HAP-1 (cell line): ENCODE measurements at regions not wholly inside any gene's neighbourhood (a gene's known extent, or its start where the extent isn't known, plus 50 kb on each side); places are given as distances from the start of the nearest gene placed in this dataset.
"Not testable (repeated sequence)": the region's sequence is repeated elsewhere in the genome, so short reads cannot be mapped to it uniquely, and the experiment has no call there.

Source experiments
- DNase-seq, 2 experiments: peaks; one replicate each; pipeline ENCODE4 v3.0.0-alpha.2; 2016 to 2020; ENCODE audit warnings: low spot score in 2 of 2
- H3K27me3 ChIP-seq: fragments of 250-450 bp; sonication (Bioruptor Pico); 2 replicates; pipeline ENCODE4 v1.5.1; 2020; ENCODE audit warnings: low read depth, mild to moderate bottlenecking, moderate library complexity
- H3K36me3 ChIP-seq: fragments of 250-450 bp; sonication (Bioruptor Pico); replicated peaks from 2 replicates; pipeline ENCODE4 v1.5.1; 2020; ENCODE audit warnings: mild to moderate bottlenecking
- H3K4me1 ChIP-seq: fragments of 250-450 bp; sonication (Bioruptor Pico); 2 replicates; pipeline ENCODE4 v1.5.1; 2020; ENCODE audit warnings: mild to moderate bottlenecking
- H3K4me3 ChIP-seq: fragments of 250-450 bp; sonication (Bioruptor Pico); 2 replicates; pipeline ENCODE4 v1.5.1; 2020; ENCODE audit warnings: mild to moderate bottlenecking, moderate library complexity
- H3K9me3 ChIP-seq: fragments of 250-450 bp; sonication (Bioruptor Pico); 2 replicates; pipeline ENCODE4 v1.5.1; 2020; ENCODE audit warnings: mild to moderate bottlenecking, moderate library complexity
- in situ Hi-C: fragments of 300-500 bp; cut with MboI; formaldehyde crosslinking; loops from 3 replicates; pipeline ENCODE4 v1.14.3; 2020; ENCODE audit warnings: low sequenced_read_pairs, inconsistent platforms, mixed read lengths

DNA sequence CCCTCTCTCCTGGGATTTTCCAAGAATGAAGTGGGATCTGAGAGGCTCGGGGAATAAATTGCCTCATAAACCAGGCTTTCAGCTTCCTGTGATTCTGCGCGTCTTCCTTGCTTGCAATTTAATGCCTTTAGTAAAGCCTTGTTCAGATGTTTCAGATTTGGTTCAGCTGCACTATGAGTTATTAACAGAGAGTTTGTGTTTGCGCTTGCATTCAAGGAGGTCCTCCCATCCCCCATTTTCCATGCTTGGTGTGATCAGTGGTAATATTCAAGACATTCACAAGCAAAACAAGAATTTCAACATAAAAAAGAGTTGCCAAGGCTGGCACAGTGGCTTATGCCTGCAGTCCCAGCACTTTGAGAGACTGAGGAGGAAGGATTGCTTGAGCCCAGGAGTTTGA lies 1068.9 kb downstream of the TYW1 start:
- in situ Hi-C loops = no loop called here

DNA sequence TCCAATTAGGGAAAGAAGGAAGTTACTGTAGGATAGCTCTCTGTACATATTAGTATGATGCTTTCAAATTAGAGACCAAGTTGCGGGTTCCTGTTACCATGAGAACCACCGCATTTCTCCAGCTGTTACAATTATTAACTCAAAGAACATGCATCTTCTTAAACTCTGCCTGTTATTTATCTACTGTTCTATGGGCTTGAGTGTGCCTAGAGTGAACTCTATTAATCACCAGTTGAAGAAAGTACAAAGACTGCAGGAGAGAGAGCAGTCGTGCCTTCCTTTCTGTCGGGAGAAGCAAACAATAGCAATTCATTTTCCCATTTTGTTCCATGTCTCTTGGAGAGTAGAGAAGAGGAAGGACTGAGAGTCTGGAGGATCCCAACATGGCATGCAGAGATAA lies 1071.2 kb downstream of the TYW1 start:
- no peak for DNase-seq
- H3K4me3 ChIP-seq = no peak overlapping the region
- no peaks in the 10 kb centered on the region for H3K9me3 ChIP-seq
- in situ Hi-C loops = no loop called here
- no peaks in the 10 kb centered on the region for H3K27me3 ChIP-seq
- H3K36me3 ChIP-seq = no peaks in the 10 kb centered on the region
- no peaks in the 10 kb centered on the region for H3K4me1 ChIP-seq

More for the DNA sequence above, 1068.9 kb downstream of the TYW1 start:
- Histone ChIP-seq H3K27me3 (no peaks in the 10 kb centered on the region), H3K9me3 (no peaks in the 10 kb centered on the region), H3K4me3 (no peak overlapping the region), H3K36me3 (no peaks in the 10 kb centered on the region), H3K4me1 (no peaks in the 10 kb centered on the region)
- no peak for DNase-seq

DNA sequence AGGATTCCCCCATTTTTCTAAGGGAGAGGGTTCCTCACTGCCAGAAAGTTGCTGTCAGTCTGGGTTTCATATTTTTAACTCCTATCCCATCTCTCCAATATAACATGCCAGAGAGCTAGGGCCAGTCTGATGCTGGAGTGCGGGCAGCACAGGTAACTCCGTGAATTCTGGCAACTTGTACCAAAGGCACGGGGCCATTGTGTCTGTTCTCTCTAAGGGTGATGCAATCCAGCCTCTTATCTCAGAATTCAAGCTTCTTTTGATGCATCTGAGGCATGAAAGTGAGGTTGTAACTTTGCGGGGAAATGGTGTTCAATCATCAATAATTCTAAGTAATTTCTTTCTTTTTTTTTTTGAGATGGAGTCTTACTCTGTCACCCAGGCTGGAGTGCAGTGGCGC lies 1074.4 kb downstream of the TYW1 start:
- H3K27me3 ChIP-seq = no peaks in the 10 kb centered on the region
- DNase-seq = no peak
- no peak overlapping the region for H3K4me3 ChIP-seq
- in situ Hi-C loops = no loop called here
- no peaks in the 10 kb centered on the region for H3K4me1 ChIP-seq
- H3K36me3 ChIP-seq = no peaks in the 10 kb centered on the region
- H3K9me3 ChIP-seq = no peaks in the 10 kb centered on the region

DNA sequence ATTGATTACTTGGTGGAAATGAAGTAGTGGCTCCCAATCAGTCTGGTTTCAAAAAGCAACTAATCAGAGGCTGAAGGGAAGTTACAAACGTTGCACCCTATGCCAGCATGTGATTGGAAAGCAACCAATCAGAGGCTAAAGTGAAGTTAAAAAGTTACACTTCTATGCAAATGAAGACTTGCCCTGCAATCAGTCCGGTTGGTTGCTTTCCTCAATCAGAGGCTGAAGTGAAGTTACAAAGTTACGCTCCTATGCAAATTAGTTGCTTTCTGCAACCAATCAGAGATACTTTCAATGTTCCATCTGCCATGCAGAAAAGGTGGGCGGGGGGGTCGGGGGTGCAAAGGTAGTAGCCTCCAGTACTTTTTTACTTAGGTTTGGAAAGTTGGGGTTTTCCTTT lies 1077.1 kb downstream of the TYW1 start:
- no peaks in the 10 kb centered on the region for H3K4me1 ChIP-seq
- H3K9me3 ChIP-seq = no peaks in the 10 kb centered on the region
- H3K36me3 ChIP-seq = no peaks in the 10 kb centered on the region
- DNase-seq = no peak
- in situ Hi-C loops = no loop called here
- H3K4me3 ChIP-seq = no peak overlapping the region
- H3K27me3 ChIP-seq = no peaks in the 10 kb centered on the region

DNA sequence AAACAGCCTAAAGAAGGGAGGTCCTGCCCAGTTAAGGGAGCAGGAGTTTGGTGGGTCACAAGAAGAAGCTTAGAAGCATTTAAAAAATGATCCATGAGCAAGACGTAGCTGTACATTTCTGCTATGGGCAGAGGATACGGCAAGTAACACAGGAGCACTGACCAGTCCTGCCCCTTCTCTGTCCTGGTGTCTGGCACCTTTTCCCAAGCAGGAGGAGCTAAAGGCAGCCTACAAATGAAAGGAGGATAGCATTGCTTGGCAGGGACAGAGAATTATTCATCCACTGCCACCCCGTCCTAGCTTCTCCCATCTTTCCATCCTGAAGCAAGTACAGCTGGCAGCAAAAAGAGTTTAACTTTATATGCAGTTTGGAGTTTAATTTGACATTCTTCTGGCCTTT lies 1077.6 kb downstream of the TYW1 start:
- H3K27me3 ChIP-seq = no peaks in the 10 kb centered on the region
- H3K36me3 ChIP-seq = no peaks in the 10 kb centered on the region
- H3K9me3 ChIP-seq = no peaks in the 10 kb centered on the region
- DNase-seq = no peak
- in situ Hi-C loops = no loop called here
- no peaks in the 10 kb centered on the region for H3K4me1 ChIP-seq
- H3K4me3 ChIP-seq = no peak overlapping the region

DNA sequence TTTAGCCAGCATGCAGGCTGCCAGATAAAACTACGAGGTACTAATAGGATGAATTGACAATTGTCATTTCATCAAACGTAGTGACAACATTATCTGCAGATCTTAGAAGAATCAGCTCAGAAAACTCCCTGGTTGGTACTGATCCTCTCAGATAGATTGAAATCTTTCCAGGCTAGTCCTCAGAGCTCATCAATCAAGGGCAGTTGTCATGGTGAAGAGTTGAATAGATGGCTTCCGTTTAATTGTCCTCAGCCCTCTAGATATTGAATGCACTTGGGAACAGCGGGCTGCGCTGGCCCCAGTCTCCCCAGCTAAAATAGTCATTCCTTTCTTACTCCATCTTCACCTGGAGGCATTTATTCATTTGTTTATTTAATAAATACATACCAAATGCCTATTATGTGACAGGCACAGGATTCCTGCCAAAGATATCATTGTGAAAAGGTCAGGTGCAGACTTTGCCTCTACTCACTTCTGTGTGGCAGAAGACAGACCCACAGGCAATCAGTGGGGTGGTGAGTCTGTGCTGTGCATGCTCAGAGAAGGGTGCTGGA lies 1081.6 kb downstream of the TYW1 start:
- Histone ChIP-seq H3K36me3 (no peaks in the 10 kb centered on the region), H3K4me3 (no peak overlapping the region), H3K9me3 (no peaks in the 10 kb centered on the region), H3K4me1 (no peaks in the 10 kb centered on the region), H3K27me3 (no peaks in the 10 kb centered on the region)
- in situ Hi-C loops = no loop called here
- no peak for DNase-seq

DNA sequence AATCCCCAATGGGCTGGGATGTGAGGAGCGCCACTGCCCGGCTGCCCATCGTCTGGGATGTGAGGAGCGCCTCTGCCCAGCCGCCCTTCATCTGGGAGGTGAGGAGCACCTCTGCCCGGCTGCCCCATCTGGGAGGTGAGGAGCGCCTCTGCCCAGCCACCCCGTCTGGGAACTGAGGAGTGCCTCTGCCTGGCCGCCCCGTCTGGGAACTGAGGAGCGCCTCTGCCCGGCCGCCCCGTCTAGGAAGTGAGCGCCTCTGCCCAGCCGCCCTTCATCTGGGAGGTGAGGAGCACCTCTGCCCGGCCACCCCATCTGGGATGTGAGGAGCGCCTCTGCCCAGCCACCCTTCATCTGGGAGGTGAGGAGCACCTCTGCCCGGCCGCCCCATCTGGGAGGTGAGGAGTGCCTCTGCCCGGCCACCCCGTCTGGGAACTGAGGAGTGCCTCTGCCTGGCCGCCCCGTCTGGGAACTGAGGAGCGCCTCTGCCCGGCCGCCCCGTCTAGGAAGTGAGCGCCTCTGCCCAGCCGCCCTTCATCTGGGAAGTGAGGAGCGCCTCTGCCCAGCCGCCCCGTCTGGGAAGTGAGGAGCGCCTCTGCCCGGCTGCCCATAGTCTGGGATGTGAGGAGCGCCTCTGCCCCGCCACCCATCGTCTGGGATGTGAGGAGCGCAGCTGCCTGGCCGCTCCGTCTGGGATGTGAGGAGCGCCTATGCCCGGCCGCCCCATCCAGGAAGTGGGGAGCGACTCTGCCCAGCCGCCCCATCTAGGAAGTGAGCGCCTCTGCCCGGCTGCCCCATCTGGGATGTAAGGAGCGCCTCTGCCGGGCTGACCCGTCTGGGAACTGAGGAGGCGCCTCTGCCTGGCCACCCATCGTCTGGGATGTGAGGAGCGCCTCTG lies 1085.7 kb downstream of the TYW1 start:
- H3K27me3 ChIP-seq, H3K4me1 ChIP-seq, in situ Hi-C loops, H3K36me3 ChIP-seq, DNase-seq, H3K9me3 ChIP-seq, H3K4me3 ChIP-seq: not testable (repeated sequence)

DNA sequence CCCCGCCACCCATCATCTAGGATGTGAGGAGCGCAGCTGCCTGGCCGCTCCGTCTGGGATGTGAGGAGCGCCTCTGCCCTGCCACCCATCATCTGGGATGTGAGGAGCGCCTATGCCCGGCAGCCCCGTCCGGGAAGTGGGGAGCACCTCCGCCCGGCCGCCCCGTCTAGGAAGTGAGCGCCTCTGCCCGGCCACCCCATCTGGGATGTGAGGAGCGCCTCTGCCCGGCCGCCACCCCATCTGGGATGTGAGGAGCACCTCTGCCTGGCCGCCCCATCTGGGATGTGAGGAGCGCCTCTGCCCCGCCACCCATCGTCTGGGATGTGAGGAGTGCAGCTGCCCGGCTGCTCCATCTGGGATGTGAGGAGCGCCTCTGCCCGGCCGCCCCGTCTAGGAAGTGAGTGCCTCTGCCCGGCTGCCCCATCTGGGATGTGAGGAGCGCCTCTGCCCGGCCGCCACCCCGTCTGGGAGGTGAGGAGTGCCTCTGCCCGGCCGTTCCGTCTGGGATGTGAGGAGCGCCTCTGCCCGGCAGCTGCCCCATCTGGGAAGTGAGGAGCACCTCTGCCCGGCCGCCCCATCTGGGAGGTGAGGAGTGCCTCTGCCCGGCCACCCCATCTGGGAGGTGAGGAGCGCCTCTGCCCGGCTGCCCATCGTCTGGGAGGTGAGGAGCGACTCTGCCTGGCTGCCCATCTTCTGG lies 1086.5 kb downstream of the TYW1 start:
- DNase-seq, H3K27me3 ChIP-seq, in situ Hi-C loops, H3K9me3 ChIP-seq, H3K4me3 ChIP-seq, H3K36me3 ChIP-seq, H3K4me1 ChIP-seq: not testable (repeated sequence)

DNA sequence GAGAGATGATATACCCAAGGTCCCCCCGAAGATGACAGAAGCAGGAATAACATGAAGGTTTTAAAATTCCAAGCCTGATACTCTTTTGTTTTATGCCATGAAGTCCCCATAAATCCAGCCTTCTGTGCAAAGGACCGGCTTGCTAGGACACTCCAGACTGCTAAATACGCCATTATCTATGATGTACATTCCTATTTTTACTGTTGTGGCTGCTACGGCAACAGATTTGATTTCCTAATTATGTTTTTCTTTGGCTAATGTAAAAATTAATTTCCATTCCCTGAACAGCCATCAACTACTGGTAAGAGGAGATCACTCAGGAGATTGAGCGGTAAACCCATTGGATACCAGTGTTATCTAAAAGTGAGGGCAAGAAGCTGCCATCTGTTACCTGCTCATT lies 1090.8 kb downstream of the TYW1 start:
- Histone ChIP-seq H3K4me3 (no peak overlapping the region), H3K27me3 (no peaks in the 10 kb centered on the region), H3K36me3 (no peaks in the 10 kb centered on the region), H3K9me3 (no peaks in the 10 kb centered on the region), H3K4me1 (no peaks in the 10 kb centered on the region)
- in situ Hi-C loops = no loop called here
- DNase-seq = no peak

DNA sequence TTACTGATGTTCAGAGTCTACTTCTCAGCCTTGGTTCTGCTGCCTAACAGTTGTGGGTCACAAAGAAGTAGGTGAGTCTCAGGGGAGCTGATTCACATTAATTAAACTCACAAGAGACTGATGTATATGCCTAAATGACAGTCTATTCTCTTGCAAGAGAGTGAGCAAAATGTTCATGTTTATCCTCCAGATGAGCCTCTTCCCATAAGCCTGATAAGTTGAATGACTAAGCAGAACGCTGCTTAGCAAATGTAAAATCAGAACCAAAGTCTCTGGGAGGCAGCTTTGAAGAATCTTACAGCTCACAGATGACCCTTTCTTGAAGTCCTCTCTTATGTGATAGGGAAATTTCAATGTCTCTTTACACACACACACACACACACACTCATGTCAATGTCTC lies 1092.2 kb downstream of the TYW1 start:
- no peak for DNase-seq
- in situ Hi-C loops = no loop called here
- H3K27me3 ChIP-seq = no peaks in the 10 kb centered on the region

DNA sequence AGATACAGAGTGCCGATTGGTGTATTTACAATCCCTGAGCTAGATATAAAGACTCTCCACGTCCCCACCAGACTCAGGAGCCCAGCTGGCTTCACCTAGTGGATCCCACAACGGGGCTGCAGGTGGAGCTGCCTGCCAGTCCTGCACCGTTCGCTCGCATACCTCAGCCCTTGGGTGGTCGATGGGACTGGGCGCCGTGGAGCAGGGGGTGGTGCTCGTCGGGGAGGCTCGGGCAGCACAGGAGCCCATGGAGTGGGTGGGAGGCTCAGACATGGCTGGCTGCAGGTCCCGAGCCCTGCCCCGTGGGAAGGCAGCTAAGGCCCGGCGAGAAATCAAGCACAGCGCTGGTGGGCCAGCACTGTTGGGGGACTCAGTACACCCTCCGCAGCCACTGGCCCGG lies 1093.6 kb downstream of the TYW1 start:
- DNase-seq, in situ Hi-C loops, H3K27me3 ChIP-seq: not testable (repeated sequence)

More for the DNA sequence above, 1092.2 kb downstream of the TYW1 start:
- Histone ChIP-seq H3K4me3 (no peak overlapping the region), H3K9me3 (no peaks in the 10 kb centered on the region), H3K4me1 (no peaks in the 10 kb centered on the region), H3K36me3 (no peaks in the 10 kb centered on the region)

DNA sequence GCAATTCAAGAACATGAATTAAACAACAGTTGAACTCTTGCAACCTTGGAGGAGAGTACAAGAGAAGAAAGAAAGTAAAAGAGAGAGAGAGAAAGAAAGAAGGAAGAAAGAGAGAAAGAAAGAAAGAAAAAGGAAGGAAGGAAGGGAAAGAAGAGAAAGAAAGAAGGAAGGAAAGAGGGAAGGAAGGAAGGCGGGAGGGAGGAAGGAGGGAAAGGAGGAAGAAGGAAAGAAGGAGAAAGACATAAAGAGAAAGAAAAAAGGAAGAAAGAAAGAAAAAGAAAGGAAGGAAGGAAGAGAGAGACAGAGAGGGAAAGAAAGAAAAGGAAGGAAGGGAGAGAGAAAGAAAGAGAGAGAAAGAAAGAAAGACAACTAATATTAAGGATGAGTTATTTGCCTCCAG lies 1106.7 kb downstream of the TYW1 start:
- DNase-seq = no peak
- H3K9me3 ChIP-seq = no peaks in the 10 kb centered on the region; the same call in 1 of the 2 replicates
- in situ Hi-C loops = no loop called here
- no peak overlapping the region for H3K4me3 ChIP-seq
- H3K27me3 ChIP-seq = no peaks in the 10 kb centered on the region
- no peaks in the 10 kb centered on the region for H3K36me3 ChIP-seq
- H3K4me1 ChIP-seq = no peaks in the 10 kb centered on the region

More for the DNA sequence above, 1093.6 kb downstream of the TYW1 start:
- not testable (repeated sequence) for H3K4me1 ChIP-seq, H3K36me3 ChIP-seq, H3K9me3 ChIP-seq, H3K4me3 ChIP-seq

DNA sequence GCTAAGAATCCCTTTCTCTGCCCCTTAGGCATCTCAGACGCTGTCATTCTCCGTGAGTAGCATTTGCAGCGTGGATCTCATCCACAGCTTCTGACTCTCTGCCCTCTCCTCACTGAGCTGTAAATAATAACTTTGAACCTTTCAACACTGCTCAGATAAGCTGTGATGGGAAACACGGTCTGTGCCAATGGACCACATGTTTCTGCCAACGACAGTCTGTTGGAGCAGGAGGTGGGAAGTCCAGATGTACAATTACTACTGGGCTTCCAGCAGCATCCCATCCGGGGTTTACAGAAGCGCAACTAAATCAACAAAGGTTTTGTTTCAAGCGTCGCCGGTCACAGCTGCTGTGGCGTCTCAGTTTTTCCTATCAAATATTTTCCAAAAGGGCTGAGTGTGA lies 1110.6 kb downstream of the TYW1 start:
- in situ Hi-C loops = no loop called here
- no peaks in the 10 kb centered on the region for H3K36me3 ChIP-seq
- no peaks in the 10 kb centered on the region for H3K4me1 ChIP-seq
- no peaks in the 10 kb centered on the region for H3K27me3 ChIP-seq
- no peaks in the 10 kb centered on the region; the same call in 1 of the 2 replicates for H3K9me3 ChIP-seq
- DNase-seq = no peak
- H3K4me3 ChIP-seq = no peak overlapping the region

DNA sequence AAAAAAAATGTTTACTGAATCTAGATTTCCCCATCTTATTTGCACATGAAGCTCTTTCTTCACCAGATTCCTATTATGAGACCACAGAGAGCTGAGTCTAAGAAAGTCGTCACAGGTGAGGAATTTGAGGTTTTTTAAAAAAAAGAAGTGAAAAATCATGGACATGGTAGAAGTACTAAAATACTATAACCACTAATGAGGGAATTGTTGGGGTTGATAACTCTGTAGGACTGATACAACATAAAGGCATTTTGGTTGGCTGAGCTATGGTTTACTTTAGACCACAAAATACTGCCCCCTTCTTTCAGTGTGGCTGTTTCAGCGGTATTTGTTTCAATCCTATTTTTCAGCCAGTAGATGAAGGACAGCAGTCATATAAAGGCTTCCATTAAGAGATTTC lies 1111.3 kb downstream of the TYW1 start:
- H3K9me3 ChIP-seq = no peaks in the 10 kb centered on the region
- in situ Hi-C loops = no loop called here
- no peak for DNase-seq
- no peaks in the 10 kb centered on the region for H3K4me1 ChIP-seq
- no peak overlapping the region for H3K4me3 ChIP-seq
- no peaks in the 10 kb centered on the region for H3K36me3 ChIP-seq
- H3K27me3 ChIP-seq = no peaks in the 10 kb centered on the region
